ENCODE measurements at regions not wholly inside any gene's neighbourhood (a gene's known extent, or its start where the extent isn't known, plus 50 kb on each side); places are given as distances from the start of the nearest gene placed in this dataset.

DNA sequence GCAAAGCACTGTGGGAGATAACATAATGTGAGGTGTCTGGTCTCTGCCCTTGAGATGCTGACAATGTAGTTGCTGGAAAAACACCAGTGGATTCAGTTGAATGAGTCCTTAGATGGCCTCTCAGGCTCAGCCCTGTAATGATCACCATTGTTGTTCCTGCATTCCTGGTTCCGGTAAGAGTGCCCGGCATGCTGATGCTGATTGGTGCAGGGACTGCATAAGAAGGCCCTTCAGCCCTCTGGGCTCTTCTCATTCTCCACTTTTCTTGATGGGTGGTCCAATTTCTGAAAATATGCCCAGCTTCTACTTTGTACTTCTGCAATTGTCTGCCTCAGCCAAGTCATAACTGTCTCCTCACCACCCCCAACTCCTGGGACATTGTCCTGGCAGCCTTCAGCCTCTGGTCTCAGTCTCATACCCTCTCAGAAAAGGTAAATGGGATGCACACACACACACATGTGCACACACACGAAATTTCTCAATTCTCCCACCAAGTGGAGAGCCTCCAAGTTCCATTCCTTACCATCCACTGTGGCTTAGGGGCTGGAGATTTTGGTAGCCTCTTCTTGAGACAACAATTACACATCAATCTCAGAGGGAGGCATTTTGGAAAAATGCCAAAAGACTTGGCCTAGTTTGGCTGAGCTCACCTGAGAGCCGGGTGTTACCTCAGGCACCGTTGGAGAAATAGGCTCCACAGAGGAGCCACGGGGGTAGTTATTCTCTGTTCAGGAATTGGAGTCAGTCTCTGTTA, 314.9 kb downstream of the RPS24 start:
- DNase-seq (ENCODE audit: extremely low spot score, insufficient read length, low read depth) (no peak), FAIRE-seq (no peak)

DNA sequence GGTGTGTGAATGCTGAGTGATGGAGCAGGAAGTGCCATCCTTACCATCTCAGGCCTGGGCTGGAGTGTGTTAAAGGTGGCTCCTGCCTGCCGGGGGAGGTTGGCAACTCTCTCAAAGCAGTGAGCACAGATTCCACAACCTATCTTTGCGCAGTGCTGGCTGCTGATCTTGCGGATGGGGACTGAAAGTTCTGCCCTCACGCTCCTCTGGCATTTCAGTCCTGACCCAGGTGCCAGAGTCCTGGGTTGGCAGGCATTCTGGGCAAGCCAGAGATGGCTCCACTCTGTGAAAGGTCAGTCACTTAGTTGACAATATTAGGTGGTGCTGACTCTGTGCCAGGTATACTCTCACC, 315.5 kb downstream of the RPS24 start:
- FAIRE-seq (no peak), DNase-seq (ENCODE audit: extremely low spot score, insufficient read length, low read depth) (no peak)

DNA sequence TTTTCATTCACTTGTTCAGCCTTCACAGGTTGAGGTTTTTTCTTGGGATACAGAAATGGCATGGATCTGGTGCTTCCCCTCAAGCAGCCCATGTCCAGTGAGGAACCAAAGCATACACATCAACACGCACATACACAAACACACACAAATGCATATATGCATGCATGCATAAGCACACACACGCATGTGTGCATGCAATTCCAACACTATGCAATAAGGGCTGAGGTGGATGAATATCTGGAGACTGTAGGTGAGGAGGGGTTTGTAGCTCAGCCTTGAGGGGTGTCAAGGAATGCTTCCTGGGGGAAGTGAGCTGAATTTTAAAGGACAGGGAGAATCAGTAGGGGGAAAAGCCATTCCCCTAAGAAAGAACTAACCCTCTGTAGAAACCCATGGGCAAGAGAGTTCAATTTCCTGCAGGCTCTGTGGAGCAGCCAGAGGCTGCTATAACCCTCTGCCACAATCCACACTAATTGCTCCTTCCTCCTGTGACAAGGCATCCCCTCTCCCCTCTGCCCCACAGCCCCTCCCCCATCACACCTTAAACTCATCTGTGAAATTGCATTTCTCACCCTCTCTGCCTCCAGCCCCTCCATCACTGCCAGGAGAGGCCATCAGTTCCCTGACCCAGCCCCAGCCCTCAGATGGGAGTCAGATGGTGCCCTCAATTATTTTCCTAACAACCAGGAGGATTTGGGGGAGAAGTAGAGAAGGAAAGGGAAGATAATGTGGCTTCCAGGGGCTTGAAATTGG, 316.4 kb downstream of the RPS24 start:
- FAIRE-seq (no peak), DNase-seq (ENCODE audit: extremely low spot score, insufficient read length, low read depth) (no peak)

DNA sequence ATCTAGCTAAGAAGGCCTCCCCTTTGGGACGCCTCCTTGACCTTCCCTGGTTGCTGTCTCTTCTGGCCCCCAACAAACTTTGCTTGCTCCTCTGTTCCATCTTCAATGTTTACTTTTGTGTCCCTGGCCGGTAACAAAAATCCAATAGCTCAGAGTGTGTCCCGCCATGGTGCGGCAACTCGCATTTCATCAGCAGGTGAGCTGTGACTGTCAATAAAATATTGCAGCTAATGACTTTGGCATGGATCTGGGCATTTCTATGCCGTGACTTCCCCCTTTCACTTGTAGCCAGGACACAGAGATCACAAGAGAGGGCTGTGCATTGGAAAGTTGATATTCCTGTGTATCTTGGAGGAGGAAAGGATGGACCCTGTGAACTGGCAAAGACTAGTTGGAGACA, 317.6 kb downstream of the RPS24 start:
- FAIRE-seq (no peak), DNase-seq (ENCODE audit: extremely low spot score, insufficient read length, low read depth) (no peak)

DNA sequence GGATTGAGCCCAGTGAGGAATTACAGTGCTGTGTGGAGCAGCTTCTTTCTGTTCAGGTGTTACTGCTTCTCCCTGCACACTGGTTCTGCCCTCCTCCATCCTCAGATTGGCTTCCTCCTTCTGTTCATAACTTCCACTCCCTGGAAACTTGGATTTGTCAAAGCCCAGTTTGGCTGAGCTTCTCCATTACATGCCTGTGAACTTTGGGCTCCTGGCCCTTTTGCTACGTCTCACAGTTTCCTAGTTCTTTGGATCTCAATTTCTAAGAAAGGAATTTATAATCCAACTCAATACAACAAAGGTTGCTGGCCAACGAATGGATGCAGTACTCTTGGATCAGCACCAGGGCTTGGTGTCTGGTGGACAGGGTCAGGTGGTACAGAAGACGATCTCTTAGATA, 318.1 kb downstream of the RPS24 start:
- FAIRE-seq (no peak), DNase-seq (ENCODE audit: extremely low spot score, insufficient read length, low read depth) (no peak)

DNA sequence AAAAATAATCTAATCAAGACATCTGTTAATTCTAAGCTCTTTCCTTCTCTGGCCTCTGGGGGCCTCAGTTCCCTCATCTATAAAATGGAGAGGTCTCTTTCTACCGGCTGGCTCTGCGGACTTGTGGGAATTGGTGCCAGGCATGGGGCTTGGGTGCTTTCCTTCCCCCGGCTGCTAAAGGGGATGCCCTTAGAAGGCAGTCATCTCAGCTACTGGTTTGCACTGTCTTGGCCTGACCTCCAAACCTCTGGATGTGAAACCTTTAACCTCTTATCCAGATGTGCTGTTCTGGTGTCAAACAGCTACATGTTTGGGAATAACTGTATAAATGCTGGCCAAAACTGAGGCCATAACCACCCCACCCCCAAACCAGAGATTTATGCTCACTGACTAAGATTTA, 320.0 kb downstream of the RPS24 start:
- FAIRE-seq (no peak), DNase-seq (ENCODE audit: extremely low spot score, insufficient read length, low read depth) (no peak)

DNA sequence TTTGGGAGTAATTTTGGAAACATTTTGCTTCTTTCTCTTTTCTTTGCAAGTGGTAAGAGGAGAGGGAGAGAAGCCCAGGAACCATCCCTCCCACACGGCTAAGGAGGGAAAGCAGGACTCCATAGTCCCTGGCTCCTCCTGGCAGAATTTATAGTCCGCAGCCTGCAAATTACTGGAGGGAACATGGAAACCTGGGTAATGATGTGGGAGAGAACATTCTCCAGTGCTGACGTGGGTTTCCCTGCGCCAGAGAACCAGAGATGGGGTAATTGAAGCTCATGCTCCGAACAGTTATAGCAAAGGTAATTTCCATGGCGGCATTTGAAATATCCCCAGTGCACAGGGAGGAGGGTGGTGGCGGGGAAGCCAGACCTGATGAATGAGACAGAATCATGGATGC, 320.4 kb downstream of the RPS24 start:
- FAIRE-seq (no peak), DNase-seq (ENCODE audit: extremely low spot score, insufficient read length, low read depth) (no peak)

DNA sequence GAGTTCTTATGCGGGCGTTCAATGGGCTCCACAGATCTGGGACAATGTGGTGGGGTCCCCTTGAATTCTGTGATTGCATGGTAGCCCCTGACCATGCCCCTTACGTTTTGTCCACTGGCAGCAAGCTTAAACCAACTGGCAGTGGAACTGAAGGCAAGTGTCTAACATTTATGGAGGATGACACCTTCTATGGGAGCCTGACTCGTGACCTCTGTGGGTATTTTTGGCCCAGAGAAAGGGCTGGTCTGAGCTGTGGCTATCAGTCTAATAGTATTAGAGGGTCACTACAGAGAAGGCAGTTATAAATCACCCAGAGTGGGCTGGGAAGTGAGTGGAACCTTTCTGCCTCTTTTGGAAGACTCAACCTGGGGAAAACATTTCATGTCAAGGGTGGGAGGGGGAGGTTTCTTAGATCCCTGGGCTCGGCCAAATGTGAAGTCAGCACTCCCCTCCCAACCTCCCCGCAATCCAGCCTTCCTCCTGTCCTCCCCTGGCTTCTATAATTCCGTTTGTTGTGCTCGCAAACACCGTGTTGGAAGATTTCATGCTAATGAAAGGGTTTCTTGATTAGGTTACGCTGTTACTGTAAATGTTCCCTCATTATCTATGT, 322.7 kb downstream of the RPS24 start:
- DNase-seq (ENCODE audit: extremely low spot score, insufficient read length, low read depth) (no peak), FAIRE-seq (no peak)

DNA sequence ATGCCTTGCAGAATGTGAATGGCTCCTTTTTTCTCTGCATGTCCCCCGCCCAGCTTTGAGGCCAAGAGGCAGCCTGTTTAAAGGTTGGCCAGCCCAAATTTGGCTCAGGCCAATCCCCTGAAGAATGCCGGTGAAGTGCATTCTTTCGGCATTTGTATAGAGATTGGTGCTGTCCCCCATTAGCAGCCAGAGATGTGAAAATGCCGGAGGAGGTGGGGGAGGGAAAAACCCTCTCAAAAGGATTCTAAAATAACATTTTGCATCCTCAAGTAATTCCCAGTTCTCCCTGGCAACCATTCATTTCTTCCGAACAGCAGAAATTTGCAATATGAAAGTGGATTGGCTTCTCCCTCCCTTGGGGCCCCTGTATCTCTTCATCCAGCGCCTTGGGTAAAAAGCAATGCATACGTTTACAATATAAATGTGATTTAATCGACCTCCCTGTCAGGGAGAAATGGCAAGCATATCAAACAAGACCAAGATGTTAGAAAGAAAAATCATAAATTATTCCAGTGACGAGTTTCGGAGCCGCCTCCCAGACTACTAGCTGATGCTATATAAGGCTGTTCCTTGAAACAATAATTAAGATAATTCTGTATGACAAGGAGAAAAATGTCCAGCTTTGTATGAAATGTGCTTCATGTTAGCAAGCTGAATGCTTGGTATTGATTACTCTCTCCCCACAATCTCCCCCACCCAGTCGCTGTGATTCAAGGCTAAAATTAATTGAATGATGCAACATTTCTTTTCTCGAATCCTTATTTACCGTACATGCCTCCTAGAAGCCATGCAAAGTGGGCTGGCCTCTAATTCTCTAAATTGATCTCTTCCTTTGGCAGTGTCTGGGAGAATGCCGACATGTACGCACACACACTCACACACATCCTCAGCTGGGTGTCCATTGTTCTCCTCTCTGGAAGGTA, 323.7 kb downstream of the RPS24 start:
- FAIRE-seq (no peak), DNase-seq (ENCODE audit: extremely low spot score, insufficient read length, low read depth) (no peak)

DNA sequence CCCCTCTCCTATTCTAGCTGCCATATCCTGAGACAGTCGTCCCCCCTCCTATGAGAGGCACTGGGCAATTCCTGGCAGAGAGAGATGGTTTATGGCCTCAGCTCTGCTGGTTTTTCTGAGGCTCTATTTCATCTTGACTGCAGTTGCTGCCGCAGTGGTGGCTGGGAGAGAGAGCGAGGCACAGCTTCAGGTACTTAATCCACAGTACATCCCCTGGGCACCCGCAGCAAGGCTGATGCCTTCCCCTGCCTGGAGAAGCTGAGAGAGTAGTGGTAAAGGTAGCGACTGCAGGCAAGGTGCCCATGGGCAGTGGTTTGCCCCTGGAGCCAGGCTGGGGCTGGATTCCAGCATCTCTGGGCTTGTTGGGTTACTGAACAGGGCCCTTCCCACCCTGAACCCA, 324.7 kb downstream of the RPS24 start:
- no peak for DNase-seq (ENCODE audit: extremely low spot score, insufficient read length, low read depth)
- FAIRE-seq, result no peak

DNA sequence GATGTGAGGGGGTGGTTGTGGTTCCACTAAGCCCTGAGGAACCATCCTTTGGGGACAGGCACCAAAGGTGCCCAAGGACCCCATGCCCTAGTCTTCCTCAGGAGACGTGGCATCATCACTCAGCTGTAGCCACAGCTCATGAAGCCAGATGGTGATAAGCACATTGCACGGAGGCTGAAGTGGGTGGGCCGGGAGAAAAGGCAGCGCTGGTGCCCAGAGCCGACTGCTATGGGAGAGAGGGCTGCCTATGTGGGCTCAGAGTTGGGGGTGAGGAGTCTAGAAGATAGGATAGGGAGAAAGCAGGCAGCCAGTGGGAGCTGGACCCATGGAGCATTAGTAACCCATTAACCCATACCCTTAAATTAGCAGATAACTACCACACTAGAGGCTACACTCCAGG, 325.3 kb downstream of the RPS24 start:
- no peak for DNase-seq (ENCODE audit: extremely low spot score, insufficient read length, low read depth)

DNA sequence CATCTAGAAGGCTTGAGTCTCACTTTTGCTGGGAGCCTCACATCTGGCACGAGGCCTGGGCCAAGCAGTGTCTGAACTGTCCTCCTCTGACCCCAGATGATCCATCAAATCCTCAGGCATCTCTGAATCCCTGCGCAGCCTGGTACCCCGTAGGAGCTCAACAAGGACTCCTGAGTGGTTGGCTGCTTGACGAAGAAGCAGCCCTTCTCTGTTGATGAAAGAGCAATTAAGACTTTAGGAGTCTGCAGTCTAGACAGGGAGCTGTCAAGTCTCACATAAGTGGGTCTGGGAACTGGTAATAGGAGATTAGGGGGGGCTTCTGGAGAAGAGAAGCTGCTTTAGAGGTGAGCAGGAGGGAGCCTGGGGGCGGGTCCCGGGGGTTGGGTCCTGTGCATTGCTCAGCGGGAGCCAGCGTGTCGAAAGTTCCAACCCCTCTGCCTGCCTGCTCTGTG, 326.0 kb downstream of the RPS24 start:
- DNase-seq (ENCODE audit: extremely low spot score, insufficient read length, low read depth) (no peak), FAIRE-seq (no peak)

More for the DNA sequence above, 325.3 kb downstream of the RPS24 start:
- no peak for FAIRE-seq

DNA sequence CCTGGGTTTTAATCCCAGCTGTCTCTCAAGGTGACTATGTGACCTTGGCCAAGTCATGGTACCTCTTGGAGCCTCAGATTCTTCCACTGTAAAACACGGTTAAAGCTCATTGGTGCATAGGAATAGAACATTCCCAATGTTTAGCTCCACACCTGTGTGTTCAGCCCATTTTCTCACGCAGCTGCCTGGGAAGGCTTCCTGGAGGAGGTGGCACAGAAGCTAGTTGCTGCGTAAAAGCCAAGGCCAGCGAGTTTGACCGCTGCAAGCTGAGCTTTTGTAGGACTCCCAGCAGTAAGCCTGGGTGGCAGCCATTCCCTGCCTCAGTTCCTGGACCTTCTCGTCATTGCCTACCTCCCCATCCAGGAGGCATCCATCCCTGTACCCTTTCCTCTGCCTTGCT, 326.6 kb downstream of the RPS24 start:
- DNase-seq (ENCODE audit: extremely low spot score, insufficient read length, low read depth) (no peak), FAIRE-seq (no peak)

DNA sequence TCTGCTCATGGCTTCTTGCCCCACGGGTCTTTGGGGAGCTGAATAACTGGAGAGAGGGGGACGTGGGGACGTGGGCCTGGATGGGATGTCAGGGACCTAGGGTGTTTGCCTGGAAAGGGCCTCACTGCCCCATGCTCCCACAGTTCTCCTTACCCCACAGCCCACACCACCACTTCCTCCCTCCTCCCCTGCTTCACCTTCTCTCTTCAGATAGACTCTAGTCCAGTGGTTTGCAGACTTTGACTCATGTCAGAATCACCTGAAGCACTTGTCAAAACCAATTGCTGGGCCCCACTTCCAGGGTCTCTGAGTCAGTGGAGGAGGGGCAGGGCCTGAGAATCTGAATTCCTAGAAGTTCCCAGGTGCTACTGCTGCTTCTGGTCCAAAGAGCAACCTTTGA, 327.4 kb downstream of the RPS24 start:
- DNase-seq (ENCODE audit: extremely low spot score, insufficient read length, low read depth), result no peak
- FAIRE-seq, result no peak

DNA sequence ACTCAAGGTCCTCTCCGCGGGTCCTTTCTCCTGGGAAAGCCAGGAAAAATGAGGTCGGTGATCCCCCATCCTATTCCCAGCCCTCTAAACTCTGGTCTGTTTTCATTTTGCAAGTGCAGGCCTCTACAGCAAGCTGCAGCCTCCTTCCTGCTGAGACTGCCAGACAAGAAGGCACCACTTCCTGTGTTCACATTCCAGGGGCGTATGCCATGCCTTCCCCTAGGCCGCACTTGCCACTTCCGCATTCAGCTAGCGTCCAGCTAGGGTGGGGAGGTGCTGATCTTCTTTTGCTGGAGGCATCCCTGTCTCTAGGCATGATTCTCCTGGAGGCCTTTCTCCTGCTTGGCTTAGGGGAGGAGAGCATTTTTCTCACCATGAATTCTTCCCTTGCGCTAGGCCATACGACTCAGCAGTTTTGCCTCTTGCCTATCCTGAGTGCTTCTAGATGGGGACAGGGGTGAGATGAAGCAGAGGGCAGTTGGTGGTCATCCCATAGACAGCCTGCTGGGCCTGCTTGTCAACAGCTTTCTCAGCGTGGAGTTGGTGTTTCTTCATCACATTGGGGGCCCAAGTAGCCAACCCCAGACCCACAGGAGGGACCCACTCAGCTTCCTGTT, 328.9 kb downstream of the RPS24 start:
- no peak for DNase-seq (ENCODE audit: extremely low spot score, insufficient read length, low read depth)
- FAIRE-seq, result no peak

DNA sequence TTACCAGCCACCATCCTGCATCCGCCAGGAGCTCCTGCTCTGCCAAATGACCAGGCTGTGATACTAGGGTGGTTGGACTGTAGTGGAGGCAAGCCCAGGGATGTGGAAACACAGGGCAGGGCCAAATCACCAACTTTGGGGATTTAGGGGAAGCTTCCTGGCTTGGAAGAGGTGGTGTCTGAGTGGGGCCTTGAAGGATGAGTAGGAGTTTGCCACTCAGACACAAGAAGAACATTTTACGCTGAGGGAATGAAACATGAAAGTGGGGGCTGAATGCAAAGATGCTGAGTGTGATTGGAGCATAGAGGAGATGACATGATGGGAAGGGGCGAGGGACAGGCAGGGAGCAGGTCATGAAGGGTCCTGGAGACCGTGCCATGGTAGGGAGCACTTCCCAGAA, 329.5 kb downstream of the RPS24 start:
- FAIRE-seq, result no peak

DNA sequence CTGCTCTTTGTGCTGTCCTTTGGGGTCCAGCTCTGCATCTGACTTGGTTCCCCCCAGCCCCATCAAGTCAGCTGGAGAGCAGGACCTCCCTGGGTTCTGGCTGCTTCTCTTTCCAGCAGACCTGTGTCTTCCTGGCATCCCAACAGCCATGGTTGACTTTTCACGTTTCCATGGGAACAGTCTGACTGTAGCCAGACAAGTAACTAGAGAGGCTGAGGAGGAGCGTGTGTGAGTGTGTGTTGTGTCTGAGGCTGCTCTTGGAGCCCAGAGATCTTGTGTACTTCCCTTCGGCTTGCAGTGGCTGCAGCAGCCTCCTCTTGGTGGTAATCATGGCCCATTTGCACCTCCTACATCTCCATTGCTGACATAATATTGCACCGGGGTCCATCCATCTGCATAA, 332.0 kb downstream of the RPS24 start:
- FAIRE-seq (no peak), DNase-seq (ENCODE audit: extremely low spot score, insufficient read length, low read depth) (no peak)

More for the DNA sequence above, 329.5 kb downstream of the RPS24 start:
- no peak for DNase-seq (ENCODE audit: extremely low spot score, insufficient read length, low read depth)

DNA sequence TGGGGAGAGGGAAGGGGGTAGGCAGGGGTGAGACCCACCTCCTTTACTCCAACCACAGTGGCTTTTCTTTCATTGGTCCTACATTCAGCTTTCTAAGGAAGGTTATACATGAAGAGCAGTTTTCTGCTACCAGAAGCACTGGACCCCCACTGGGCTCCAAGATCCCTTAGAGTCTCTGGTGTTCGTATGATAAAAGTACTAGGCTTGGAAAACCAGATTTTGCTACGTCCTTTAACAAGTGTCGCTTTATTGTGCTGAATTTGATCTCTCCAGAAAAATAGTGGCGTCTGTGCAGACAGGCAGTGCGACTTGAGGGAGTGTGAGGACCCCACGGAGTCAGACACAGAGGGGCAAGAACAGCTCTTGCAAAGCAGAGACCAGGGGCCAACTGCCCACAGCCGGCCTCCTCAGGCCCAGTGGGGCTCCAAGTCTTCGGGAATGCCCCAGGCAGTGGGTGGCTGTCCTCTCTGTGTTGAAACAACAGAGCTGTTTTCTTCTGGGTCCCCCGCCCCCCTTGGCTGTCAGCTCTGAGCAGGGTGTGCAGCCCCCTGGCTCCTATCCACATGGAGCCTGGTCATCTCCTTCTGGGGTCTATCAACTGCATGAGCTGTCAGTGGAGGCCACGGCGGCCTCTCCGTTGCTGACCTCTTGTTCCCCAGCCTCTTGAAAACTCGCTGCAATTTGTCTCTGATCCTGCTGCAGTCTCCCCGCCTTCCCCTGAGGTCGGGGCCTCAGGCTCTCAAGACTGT, 333.2 kb downstream of the RPS24 start:
- no peak for DNase-seq (ENCODE audit: extremely low spot score, insufficient read length, low read depth)
- no peak for FAIRE-seq

DNA sequence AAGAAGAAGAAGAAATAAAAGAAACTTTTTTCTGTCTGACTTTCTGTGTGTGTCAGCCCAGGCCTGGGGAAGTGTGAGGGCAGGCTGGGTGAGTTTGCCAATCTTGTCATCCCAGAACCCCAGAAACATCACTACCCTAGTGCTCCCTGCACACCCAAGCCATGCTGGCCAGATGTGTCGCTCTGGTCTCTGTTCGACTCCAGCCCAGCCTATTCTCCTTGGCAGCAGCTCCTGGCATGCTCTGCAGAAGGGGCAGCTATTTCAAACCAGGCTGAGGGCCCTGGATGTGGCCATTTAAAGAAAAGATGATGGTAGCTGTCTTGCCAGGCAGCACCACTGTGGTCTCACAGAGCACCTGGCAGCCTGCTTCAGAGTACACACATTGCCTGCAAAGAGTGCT, 334.1 kb downstream of the RPS24 start:
- no peak for FAIRE-seq
- DNase-seq (ENCODE audit: extremely low spot score, insufficient read length, low read depth), result no peak

Measured in GM18507 (cell line).